Fibroblast of mammary gland (primary cell): ENCODE measurements at regions not wholly inside any gene's neighbourhood (a gene's known extent, or its start where the extent isn't known, plus 50 kb on each side); places are given as distances from the start of the nearest gene placed in this dataset.
A peak's percentile ranks its signal among the peaks of the same experiment; 100 is the strongest.

ENCODE experiments used
- DNase-seq: peaks from one replicate; pipeline ENCODE4 v3.0.0-alpha.2; 2010; ENCODE audit warnings: low read depth
- H3K4me3 ChIP-seq: 2 replicates; pipeline ENCODE4 v1.5.1; 2011; ENCODE audit warnings: low read depth, mild to moderate bottlenecking, low read length, moderate library complexity; ENCODE audit not compliant: control insufficient read depth
- TF ChIP-seq, protein P1 (sequence below): conservative IDR thresholded peaks from 2 replicates; pipeline ENCODE4 v1.5.1; 2011; ENCODE audit warnings: low read depth, low read length, inconsistent platforms; ENCODE audit not compliant: control insufficient read depth, insufficient read depth

DNA sequence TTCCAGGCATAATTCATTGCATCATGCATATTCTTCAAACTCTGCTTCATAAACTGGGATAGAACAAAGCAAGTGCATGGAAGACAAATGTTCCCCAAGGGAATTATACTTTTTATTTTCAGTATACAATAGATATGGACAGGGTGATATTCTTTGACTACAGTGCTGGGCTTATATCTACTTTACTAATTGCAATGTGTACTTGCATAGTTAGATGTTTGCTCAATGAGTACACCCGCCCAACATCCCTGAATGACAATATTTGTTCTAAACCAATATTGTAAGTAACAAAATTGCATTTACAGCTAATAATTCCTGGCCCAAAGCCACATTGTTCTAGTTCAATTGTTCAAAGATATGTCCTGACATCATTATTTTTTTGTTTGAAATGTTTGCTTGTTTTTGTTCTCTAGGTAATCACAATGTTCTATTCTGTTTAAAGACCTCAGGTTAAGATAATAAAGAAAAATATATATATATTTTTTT is 171.4 kb downstream of the PTN start:
- TF ChIP-seq, protein P1, sequence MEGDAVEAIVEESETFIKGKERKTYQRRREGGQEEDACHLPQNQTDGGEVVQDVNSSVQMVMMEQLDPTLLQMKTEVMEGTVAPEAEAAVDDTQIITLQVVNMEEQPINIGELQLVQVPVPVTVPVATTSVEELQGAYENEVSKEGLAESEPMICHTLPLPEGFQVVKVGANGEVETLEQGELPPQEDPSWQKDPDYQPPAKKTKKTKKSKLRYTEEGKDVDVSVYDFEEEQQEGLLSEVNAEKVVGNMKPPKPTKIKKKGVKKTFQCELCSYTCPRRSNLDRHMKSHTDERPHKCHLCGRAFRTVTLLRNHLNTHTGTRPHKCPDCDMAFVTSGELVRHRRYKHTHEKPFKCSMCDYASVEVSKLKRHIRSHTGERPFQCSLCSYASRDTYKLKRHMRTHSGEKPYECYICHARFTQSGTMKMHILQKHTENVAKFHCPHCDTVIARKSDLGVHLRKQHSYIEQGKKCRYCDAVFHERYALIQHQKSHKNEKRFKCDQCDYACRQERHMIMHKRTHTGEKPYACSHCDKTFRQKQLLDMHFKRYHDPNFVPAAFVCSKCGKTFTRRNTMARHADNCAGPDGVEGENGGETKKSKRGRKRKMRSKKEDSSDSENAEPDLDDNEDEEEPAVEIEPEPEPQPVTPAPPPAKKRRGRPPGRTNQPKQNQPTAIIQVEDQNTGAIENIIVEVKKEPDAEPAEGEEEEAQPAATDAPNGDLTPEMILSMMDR, result no peak
- no peak overlapping the region for H3K4me3 ChIP-seq
- DNase-seq, result no peak

DNA sequence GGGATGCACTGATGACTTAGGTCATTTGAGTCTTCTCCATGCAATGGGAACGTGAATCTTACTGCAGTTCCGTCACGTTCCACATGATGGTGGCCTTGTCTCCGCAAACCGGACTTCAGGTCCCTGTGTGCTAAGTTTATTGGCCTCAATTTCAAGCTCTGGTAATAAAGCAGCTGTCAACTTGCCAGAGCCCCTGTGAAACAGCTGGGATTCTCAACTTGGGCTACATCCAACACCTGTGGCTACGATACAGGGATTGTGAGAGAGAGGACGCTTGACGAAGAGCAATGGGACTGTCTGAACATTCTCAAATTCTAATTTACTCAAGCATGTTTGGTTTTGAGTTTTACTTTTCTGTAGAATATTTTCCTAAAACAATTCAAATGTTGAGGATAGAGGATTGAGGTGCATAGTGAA is 174.2 kb downstream of the PTN start:
- TF ChIP-seq, protein P1, result peak; percentile 78
- DNase-seq, result peak; percentile 76
- H3K4me3 ChIP-seq, result no peak overlapping the region

DNA sequence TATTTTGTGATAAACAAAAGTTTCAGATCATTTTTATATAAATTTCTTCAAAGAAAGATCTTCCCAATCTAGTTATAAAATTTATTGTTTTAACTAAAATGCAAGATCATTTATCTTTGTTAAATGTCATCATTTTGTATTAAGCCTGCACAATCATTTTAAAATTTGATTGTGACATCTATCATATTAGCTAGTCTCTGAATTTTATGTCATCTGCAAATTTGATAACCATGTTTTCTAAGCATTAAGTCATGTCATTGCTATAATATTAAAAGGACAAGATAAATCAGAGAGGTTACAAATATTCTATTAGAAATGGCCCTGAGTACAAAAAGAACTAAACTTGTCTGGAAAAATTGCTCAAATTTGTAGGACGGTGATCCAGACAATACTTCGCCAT is 175.9 kb downstream of the PTN start:
- H3K4me3 ChIP-seq, result no peak overlapping the region
- DNase-seq, result no peak
- TF ChIP-seq, protein P1, result no peak

DNA sequence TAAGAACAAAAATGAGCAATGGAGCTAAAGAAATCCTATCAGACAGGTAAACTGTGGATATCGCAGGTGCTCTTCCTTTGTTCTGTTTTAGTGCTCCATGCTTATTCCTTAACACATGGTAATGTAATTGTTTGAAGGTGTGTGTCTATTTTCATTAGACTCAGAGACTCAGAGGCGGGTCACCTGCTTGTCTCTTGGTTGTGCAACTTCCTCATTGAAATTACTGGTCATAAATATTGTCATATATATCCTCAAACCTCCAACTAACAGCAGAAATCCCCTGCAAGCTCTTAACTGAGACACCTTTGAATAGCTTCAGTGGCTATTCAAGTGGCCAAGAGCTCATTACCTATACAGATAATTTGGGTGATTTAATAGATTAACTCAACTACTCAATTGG is 177.2 kb downstream of the PTN start:
- no peak overlapping the region for H3K4me3 ChIP-seq
- DNase-seq, result no peak
- TF ChIP-seq, protein P1, result no peak

DNA sequence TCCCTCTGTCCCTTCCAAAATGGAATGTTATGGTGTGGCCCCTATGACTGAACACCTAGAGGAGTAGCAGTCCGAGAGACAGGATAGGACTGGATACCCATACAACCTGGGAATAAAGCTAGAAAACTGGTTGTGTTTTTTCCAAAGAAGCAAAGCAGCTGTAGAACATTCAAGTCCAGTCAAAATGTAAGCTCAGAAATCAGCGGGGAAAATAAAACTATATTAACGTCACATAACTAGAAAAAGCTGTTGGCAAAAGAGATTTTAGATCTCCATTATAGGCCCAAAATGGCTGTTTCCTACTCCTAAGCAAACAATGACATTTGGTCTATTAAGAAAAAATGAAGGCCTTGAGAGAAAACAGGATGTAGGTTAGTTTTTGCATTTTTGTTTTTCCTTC is 177.7 kb downstream of the PTN start:
- no peak for DNase-seq
- TF ChIP-seq, protein P1, result no peak
- H3K4me3 ChIP-seq, result no peak overlapping the region

DNA sequence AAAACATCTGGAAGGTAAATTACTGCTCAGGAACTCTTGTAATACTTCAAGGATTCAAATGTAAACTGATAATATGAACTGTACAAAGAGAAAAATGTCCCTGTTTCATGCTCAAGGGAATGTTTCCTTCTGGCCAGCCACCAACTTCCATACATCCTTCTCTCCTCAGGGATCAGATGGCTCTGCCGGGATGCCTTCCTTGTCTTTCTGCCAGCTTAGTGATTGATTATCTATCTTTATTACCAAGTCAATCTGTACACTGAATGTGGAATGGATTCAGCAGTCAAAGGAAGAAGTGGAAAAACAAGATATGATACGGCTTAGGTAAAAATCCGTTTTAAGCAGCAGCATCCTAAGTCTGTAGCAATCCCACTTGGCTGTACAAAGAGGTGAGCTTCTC is 178.3 kb downstream of the PTN start:
- DNase-seq, result no peak
- no peak overlapping the region for H3K4me3 ChIP-seq
- TF ChIP-seq, protein P1, result no peak

DNA sequence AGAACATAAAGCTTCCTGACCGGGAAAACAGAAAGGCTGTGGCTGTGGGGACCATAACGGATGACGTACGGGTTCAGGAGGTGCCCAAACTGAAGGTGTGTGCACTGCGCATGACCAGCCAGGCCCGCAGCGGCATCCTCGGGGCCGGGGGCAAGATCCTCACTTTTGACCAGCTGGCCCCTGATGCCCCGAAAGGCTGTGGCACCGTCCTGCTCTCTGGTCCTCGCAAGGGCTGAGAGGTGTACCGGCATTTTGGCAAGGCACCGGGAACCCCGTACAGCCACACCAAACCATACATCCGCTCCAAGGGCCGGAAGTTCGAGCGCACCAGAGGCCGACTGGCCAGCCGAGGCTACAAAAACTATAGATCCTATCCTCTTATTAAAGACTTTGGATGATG is 179.3 kb downstream of the PTN start:
- DNase-seq, result no peak
- TF ChIP-seq, protein P1, result no peak

More for the DNA sequence above, 179.3 kb downstream of the PTN start:
- no peak overlapping the region for H3K4me3 ChIP-seq
